ENCODE measurements at regions not wholly inside any gene's neighbourhood (a gene's known extent, or its start where the extent isn't known, plus 50 kb on each side); places are given as distances from the start of the nearest gene placed in this dataset.

- H3K27ac Mint-ChIP-seq = no peak overlapping the region
- H3K27me3 Mint-ChIP-seq = no peaks in the 10 kb centered on the region
- no peaks in the 10 kb centered on the region for H3K4me1 Mint-ChIP-seq
- no peak overlapping the region for H3K4me3 Mint-ChIP-seq
- no peaks in the 10 kb centered on the region for H3K36me3 Mint-ChIP-seq (ENCODE audit: low read depth)
- peaks cover 3% of the 10 kb centered on the region for H3K9me3 Mint-ChIP-seq
- DNase-seq = no peak
- POLR2A ChIA-PET = no interaction called here
- CTCF ChIA-PET = no interaction called here
Observed at GRCh38 chr1:217106231-217106901, 383.1 kb upstream of the ESRRG start.

GRCh38 chr1:217105437-217105836 is 382.2 kb upstream of the ESRRG start:
- Mint-ChIP-seq H3K4me3 (no peak overlapping the region), H3K9me3 (peaks cover 3% of the 10 kb centered on the region), H3K27me3 (no peaks in the 10 kb centered on the region), H3K27ac (no peak overlapping the region), H3K4me1 (no peaks in the 10 kb centered on the region), H3K36me3 (ENCODE audit: low read depth) (no peaks in the 10 kb centered on the region)
- DNase-seq = no peak
- ChIA-PET CTCF (no interaction called here), POLR2A (no interaction called here)

GRCh38 chr1:217097819-217098218 is 374.6 kb upstream of the ESRRG start:
- Mint-ChIP-seq H3K27ac (no peak overlapping the region), H3K4me3 (no peak overlapping the region), H3K9me3 (no peaks in the 10 kb centered on the region), H3K27me3 (no peaks in the 10 kb centered on the region), H3K36me3 (ENCODE audit: low read depth) (no peaks in the 10 kb centered on the region), H3K4me1 (no peaks in the 10 kb centered on the region)
- ChIA-PET POLR2A (no interaction called here), CTCF (interaction anchor here (0.6 kb wide), 1 partner anchor 96 kb away, joined by 3 read pairs; no protein-coding TSS in a partner anchor)
- no peak for DNase-seq

- no peak for DNase-seq
- no peak overlapping the region for H3K4me3 Mint-ChIP-seq
- H3K36me3 Mint-ChIP-seq (ENCODE audit: low read depth) = no peaks in the 10 kb centered on the region
- H3K4me1 Mint-ChIP-seq = no peaks in the 10 kb centered on the region
- no peak overlapping the region for H3K27ac Mint-ChIP-seq
- ChIA-PET POLR2A (no interaction called here), CTCF (no interaction called here)
- H3K9me3 Mint-ChIP-seq = no peaks in the 10 kb centered on the region
- peaks cover 3% of the 10 kb centered on the region for H3K27me3 Mint-ChIP-seq
Observed at GRCh38 chr1:217096200-217096599, 373.0 kb upstream of the ESRRG start.

GRCh38 chr1:217095050-217095622 is 371.9 kb upstream of the ESRRG start:
- Mint-ChIP-seq H3K4me1 (no peaks in the 10 kb centered on the region), H3K4me3 (no peak overlapping the region), H3K27me3 (peaks cover 11% of the 10 kb centered on the region), H3K36me3 (ENCODE audit: low read depth) (no peaks in the 10 kb centered on the region), H3K9me3 (no peaks in the 10 kb centered on the region), H3K27ac (no peak overlapping the region)
- ChIA-PET POLR2A (no interaction called here), CTCF (no interaction called here)
- no peak for DNase-seq

- Mint-ChIP-seq H3K4me3 (no peak overlapping the region), H3K9me3 (no peaks in the 10 kb centered on the region), H3K27me3 (peaks cover 29% of the 10 kb centered on the region), H3K4me1 (peaks cover 1% of the 10 kb centered on the region), H3K27ac (no peak overlapping the region), H3K36me3 (ENCODE audit: low read depth) (no peaks in the 10 kb centered on the region)
- ChIA-PET POLR2A (no interaction called here), CTCF (no interaction called here)
- DNase-seq = no peak
Observed at GRCh38 chr1:217091561-217091960, 368.3 kb upstream of the ESRRG start.

GRCh38 chr1:217090060-217090911 is 367.1 kb upstream of the ESRRG start:
- H3K27ac Mint-ChIP-seq = peak overlapping the region; percentile 50
- no peaks in the 10 kb centered on the region for H3K36me3 Mint-ChIP-seq (ENCODE audit: low read depth)
- H3K27me3 Mint-ChIP-seq = peaks cover 29% of the 10 kb centered on the region
- H3K4me1 Mint-ChIP-seq = peaks cover 1% of the 10 kb centered on the region
- ChIA-PET CTCF (no interaction called here), POLR2A (no interaction called here)
- DNase-seq = no peak
- no peaks in the 10 kb centered on the region for H3K9me3 Mint-ChIP-seq
- no peak overlapping the region for H3K4me3 Mint-ChIP-seq

- Mint-ChIP-seq H3K4me1 (peaks cover 1% of the 10 kb centered on the region), H3K36me3 (ENCODE audit: low read depth) (no peaks in the 10 kb centered on the region), H3K4me3 (no peak overlapping the region), H3K9me3 (no peaks in the 10 kb centered on the region), H3K27ac (no peak overlapping the region), H3K27me3 (peaks cover 29% of the 10 kb centered on the region)
- POLR2A ChIA-PET = no interaction called here
- no peak for DNase-seq
- CTCF ChIA-PET = no interaction called here
Observed at GRCh38 chr1:217089361-217090014, 366.3 kb upstream of the ESRRG start.

GRCh38 chr1:217088521-217089284 is 365.5 kb upstream of the ESRRG start:
- Mint-ChIP-seq H3K27ac (no peak overlapping the region), H3K4me1 (peaks cover 1% of the 10 kb centered on the region), H3K36me3 (ENCODE audit: low read depth) (no peaks in the 10 kb centered on the region), H3K4me3 (no peak overlapping the region), H3K27me3 (peaks cover 29% of the 10 kb centered on the region), H3K9me3 (no peaks in the 10 kb centered on the region)
- no peak for DNase-seq
- CTCF ChIA-PET = no interaction called here
- POLR2A ChIA-PET = no interaction called here

- Mint-ChIP-seq H3K9me3 (no peaks in the 10 kb centered on the region), H3K36me3 (ENCODE audit: low read depth) (no peaks in the 10 kb centered on the region), H3K27ac (no peak overlapping the region), H3K27me3 (peaks cover 29% of the 10 kb centered on the region), H3K4me1 (peaks cover 1% of the 10 kb centered on the region), H3K4me3 (no peak overlapping the region)
- CTCF ChIA-PET = no interaction called here
- DNase-seq = no peak
- POLR2A ChIA-PET = no interaction called here
Observed at GRCh38 chr1:217088011-217088410, 364.8 kb upstream of the ESRRG start.

GRCh38 chr1:217079584-217079983 is 356.4 kb upstream of the ESRRG start:
- CTCF ChIA-PET = interaction anchor here (0.7 kb wide), 1 partner anchor 13 kb away, joined by 3 read pairs; no protein-coding TSS in a partner anchor
- DNase-seq = no peak
- Mint-ChIP-seq H3K9me3 (no peaks in the 10 kb centered on the region), H3K27ac (no peak overlapping the region), H3K4me1 (no peaks in the 10 kb centered on the region), H3K4me3 (no peak overlapping the region), H3K27me3 (no peaks in the 10 kb centered on the region), H3K36me3 (ENCODE audit: low read depth) (no peaks in the 10 kb centered on the region)
- POLR2A ChIA-PET = no interaction called here

GRCh38 chr1:217078959-217079358 is 355.7 kb upstream of the ESRRG start:
- no peak for DNase-seq
- Mint-ChIP-seq H3K27ac (no peak overlapping the region), H3K9me3 (no peaks in the 10 kb centered on the region), H3K4me1 (no peaks in the 10 kb centered on the region), H3K27me3 (no peaks in the 10 kb centered on the region), H3K4me3 (no peak overlapping the region), H3K36me3 (ENCODE audit: low read depth) (no peaks in the 10 kb centered on the region)
- ChIA-PET CTCF (no interaction called here), POLR2A (no interaction called here)
